ENCODE measurements at regions not wholly inside any gene's neighbourhood (a gene's known extent, or its start where the extent isn't known, plus 50 kb on each side); places are given as distances from the start of the nearest gene placed in this dataset.
"Not testable (repeated sequence)": the region's sequence is repeated elsewhere in the genome, so short reads cannot be mapped to it uniquely, and the experiment has no call there.

DNA sequence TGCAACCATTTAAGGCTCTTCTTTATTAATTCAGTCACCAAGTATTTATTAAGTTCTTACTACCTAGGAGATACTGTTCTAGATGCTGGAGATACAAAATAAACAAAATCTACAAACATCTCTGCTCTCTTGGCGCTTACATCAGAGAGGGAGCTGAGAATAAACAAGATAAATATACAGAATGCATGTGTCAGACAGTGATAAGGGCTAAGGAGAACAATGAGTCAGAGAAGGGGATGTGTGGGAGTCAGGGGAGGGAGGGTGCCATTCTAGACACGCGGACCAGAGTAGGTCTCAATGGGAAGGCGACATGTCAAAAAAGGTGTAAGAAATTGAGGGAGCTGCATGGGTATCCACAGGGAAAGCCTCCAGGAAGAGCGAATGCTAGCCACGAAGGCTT, 393.2 kb downstream of the RWDD3 start:
- no peak for DNase-seq

DNA sequence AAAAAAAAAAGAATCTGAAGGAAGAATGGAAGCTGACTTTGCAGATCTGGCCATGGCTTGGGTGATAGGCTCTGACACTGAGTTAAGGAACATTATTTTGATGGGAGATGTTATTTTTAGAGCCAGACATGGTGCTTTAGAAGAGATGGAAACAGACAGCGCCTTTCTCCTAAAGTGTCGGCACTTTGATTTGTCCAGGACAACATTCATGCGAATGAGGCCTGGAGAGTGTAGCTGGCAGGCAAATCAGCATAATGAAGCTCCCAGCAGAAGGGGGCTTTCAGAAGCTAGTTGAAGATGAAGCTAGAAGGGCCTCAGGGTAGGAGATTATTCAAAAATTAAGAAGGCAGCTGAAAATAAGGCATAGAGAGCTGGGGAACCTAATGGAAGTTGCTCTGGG, 397.7 kb downstream of the RWDD3 start:
- DNase-seq: no peak

DNA sequence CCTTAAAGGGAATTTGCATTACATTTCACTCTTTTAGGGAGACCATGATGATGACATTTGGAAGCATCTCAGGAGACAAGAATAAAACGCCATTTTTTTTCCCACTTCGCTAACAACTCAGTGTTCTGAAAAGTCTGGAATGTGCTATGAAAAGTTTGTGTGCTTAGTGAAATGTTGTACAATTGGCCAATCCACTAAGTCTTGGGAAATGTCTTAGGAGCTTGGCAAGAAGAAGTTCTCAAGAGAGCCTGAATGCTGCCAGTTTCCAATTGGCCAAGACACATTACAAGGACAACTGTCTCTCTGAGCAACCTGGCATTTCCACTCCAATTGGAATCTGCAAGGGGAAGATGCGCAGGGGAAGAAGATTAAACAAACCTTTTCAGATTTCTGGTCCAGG, 401.8 kb downstream of the RWDD3 start:
- DNase-seq: no peak

DNA sequence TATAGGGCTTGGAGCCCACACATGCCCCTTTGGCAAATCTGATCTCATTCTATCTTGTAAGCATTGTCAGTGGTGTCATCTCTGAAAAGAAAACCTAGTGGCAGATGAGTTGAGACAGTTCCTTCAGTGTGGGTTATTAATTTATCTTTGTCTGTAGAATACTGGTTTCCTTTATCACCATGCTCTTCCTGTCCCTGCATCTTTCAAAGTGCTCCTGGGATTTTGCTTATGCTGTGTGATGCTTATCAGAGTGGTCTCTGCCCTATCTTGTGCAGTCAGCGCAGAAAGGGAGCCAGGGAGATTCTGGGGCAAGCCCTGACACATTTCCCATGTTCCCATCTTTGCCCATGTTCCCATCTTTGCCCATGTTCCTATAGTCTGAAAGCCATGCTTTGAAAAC, 402.9 kb downstream of the RWDD3 start:
- DNase-seq: no peak

DNA sequence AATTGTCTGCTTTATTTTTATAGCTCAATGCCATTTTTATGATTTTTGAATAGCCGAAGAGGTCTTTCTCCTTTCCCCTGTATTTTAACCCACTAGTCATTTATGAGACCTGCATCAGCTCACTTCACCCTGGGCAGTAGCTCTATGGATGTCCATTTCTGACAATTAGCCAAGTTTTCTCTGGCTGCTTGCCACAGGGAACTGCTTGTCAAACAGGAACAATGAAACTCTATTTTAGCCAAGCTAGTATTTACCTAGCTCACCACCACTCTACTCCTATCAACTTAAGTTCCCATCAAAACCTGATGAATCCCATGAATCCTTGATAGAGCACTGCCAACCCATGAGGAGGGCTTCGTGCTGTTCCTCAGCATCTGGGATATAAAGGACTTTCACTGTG, 406.7 kb downstream of the RWDD3 start:
- peak; percentile 51 for DNase-seq

DNA sequence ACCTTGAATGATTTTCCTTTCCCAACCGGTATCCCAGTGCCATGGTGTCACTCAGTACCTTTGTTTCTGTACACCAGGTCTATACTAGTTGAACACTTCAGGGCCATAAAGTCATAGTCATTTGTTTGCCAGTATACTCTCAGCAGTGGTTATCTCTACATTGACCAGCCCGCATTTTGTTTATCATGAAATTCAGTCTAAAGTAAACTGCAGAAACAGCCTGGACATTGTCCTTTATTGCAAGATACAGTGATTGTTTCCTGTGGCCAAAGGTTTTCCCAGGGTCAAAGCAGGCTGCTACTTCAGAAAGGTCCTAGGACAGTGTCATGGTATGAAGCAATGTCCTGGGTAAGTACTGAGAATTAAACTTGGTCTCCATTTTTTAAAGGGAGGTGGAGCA, 407.4 kb downstream of the RWDD3 start:
- DNase-seq: no peak

DNA sequence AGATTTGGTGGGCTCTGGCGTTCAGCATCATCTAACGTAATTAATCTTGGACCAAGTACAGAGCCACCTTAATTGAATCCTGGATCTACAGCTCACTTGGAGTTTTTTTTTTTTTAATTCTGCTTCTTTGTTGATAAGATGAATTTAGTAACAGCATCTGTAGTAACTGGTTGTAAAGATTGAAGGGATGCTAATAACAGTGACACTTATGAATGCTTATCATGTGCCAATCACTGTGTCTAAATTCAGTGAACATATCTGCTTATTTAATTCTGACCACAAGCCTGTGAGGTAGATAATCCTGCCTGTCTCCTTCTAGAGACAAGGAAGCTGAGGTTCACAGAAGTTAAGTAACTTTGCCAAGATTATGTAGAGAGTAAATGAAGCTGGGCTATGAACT, 408.0 kb downstream of the RWDD3 start:
- DNase-seq: no peak

DNA sequence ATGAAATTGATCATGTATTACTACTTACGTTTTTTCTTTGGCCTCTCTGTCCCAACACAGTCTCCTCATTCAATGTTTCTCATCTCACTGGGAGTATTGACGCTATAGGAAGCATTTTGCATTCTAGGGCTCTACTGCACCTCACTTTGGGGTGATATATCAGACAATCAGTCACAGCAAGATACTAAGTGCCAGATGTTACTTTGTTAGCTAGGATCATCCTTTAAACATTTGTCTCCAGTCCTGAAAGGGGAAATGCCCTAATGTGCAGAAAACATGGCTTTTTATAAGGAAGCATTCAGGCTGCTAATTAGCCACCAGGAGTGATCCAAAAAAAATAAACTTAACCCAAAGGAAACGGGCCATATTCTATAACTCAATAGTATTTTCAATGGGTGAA, 409.1 kb downstream of the RWDD3 start:
- DNase-seq: no peak

DNA sequence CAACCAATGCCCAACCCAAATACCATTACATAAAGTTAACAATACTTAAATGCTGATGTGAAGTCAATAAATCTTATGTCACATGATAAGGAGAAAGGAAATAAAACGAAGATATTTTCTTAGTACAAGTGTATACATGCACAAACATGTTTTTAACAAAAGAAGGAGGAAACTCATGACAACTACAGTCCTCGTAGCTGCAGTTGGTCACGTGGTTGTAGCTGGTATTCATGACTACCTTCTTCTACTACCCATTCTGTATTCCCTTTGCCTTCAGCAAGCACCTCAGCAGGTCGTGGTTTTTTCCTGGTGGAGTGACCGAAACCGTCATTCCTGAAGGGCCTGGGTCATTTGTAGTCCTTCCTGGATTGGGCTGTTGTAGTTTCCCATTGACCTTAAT, 411.1 kb downstream of the RWDD3 start:
- DNase-seq: not testable (repeated sequence)

DNA sequence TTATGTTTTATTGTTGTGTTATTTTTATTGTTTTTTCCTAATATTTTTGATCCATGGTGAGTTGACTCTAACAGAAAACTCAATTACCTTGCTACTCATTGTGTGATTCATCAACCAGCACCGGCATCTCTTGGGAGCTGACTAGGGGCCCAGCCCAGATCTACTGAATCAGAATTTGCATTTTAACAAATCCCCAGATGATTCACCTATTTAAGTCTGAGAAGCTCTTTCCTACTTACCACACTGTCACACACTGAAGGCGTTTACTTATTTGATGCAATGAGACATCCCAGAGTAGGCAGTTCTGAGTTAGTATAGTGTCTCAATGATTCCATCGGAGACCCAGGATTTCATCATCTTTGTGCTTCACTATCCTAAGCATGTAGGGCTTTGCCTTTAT, 416.6 kb downstream of the RWDD3 start:
- DNase-seq: no peak

DNA sequence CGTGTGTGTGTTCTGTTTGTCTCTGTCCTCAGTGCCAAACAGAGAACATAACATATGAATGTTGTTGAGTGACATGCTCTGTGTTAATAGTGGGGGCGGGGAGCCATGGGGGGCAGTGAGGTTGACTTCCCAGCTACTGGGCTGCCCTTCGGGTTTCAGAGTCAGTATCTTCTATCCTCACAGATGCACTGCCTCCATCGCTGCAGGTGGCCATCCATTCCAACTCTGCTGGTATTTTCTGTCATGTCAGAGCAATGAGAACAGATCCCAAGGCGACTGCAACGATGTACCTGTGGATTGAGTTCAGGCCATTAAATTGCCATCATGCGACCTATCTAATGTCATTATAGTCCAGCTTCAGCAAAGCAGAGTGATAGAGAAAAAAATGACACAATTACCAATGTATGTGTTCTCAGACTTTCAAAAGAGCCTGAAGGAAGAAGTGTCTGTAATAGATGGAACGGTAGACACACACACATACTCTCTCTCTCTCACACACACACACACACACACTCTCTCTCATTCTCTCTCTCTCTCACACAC, 418.5 kb downstream of the RWDD3 start:
- no peak for DNase-seq

DNA sequence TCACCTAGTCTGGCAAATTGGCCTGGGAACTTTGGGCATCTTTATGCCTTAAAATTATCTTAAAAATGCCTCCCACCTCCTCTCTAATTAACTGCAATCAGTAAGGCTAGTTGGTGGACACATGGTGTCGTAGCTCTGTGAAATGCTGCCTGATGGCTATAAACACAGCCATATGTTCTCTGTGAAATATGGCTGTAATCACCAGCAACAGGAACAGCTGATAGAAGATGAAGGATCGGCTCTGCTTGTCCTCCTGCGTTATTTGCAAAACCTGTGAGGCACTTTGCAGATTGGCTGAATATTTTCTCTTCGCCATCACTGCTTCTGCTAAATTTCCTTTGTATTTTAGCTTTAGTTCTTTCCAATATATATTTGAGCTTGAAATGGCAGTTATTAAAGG, 419.6 kb downstream of the RWDD3 start:
- DNase-seq: no peak

DNA sequence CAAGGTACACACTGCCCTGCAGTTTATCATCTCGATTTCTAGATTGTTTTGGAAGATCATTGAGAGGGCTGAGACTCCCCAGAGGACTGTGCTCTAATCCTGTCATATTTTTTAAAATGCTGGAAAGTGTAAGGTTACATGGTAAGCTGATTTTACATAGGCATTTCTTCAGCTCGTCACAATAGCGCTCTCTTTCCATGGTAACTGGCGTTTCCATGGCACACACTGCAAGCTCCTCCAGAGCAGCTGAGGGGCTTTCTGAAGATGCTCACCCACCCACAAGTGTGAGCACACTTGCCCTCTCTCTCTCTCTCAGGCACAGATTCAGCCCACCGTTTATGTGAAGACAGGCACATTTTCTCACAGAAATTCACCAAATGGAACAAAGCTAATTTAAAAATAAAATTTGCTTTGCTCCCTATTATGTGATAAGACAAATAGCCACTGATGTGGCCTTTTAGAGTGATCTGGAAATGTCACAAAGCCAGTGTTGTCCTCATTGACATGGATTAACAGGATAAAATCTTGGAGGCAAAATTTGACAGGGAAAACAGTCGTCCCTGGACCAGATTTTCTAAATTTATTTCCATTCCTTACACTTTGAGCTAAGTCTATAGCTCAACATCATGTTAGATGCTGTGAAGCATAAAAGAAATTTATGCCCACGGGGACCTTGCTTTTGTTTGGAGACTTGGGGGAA, 421.5 kb downstream of the RWDD3 start:
- DNase-seq: no peak

DNA sequence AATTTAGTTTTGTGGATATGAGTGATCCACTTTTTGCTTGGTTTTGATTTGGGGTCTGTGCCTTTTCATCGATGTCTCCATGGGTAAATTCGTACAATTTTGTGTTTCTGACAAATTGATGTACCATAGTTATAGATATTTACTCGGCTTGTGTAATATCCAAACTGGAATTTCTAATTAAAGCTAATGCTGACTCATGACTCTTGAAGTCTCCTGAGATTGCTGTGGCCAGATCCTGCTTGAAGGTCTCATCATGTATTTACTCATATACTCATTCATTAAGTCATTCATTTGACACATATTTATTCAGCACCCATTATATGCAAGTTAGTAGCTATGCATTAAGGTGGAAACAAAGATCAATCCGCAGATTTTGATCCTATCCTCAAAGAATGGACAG, 423.2 kb downstream of the RWDD3 start:
- no peak for DNase-seq

DNA sequence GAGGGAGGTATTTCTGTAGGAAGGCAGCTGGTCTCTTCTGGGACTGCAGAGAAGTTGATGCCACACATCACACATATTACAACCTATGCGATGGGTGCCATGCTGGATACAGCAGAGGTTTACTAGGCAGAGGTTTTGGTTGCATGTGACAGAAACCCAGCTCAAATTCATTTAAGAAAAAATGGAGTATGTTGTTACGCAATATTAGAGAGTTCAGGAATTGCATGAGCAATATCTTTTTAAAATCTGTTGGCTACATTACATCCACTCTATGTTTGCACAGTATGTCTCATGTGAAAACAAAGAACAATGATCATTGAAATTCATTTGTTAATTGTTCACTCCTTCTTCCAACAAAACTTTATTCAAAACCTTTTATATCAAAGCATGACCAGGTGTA, 425.2 kb downstream of the RWDD3 start:
- no peak for DNase-seq

DNA sequence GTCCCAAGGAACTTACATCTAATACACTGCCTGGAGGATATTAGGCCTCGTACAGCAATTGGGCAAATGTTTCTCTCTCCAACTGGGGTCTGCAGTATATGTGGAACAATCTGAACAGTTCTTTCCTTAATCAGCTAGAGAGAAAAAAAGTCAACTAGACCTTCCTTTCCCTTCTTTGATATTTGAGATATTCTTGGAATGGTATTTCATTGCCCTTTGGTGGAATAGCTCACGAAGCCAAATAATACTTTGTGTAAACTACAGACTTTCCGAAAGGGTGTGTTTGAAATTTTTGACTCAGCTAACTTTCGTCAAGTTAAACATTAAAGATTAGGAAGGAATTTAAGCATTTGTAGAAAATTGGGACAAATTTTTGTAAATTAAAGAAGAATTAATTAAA, 425.6 kb downstream of the RWDD3 start:
- DNase-seq: no peak

DNA sequence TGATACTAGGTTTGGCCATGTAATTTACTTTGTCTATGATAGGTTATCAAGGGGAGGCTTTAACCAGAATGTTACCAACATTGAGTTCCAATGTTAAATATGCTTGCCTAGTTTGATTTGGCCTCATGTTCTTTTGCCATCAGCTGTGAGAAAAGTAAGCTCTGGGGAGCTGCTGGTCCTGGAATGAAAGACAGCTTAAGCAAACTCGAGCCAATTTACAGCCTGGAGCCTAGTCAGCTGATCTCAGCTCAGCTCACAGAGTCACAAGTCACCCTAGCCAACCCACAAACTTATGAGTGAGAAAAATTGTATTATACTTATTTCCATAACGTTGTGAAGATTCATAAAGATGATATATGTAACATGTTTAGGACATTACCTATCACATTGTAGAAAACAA, 426.7 kb downstream of the RWDD3 start:
- DNase-seq: no peak

DNA sequence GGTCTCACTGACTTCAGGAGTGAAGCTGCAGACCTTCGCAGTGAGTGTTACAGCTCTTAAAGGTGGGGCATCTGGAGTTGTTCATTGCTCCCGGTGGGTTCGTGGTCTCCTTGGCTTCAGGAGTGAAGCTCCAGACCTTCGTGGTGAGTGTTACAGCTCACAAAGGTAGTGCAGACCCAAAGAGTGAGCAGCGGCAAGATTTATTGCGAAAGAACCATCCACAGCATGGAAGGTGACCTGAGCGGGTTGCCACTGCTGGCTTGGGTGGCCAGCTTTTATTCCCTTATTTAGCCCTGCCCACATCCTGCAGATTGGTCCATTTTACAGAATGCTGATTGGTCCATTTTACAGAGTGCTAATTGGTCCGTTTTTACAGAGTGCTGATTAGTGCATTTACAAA, 429.5 kb downstream of the RWDD3 start:
- DNase-seq: not testable (repeated sequence)

DNA sequence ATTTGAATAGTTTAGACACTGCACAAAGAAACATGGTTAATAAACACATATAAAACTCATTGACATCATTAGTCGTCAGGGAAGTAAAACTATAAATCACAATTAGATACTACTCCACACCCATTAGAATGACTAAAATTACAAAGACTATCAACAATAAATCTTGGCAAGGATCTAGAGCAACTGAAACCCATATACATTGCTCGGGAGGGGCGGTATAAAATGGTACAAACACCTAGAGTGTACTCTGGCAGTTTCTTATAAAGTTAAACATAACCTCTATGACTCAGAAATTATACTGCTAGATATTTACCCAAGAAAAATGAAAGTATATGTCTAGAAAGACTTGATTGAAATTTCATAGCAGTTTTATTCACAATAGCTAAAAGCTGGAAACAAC, 434.2 kb downstream of the RWDD3 start:
- DNase-seq: no peak

DNA sequence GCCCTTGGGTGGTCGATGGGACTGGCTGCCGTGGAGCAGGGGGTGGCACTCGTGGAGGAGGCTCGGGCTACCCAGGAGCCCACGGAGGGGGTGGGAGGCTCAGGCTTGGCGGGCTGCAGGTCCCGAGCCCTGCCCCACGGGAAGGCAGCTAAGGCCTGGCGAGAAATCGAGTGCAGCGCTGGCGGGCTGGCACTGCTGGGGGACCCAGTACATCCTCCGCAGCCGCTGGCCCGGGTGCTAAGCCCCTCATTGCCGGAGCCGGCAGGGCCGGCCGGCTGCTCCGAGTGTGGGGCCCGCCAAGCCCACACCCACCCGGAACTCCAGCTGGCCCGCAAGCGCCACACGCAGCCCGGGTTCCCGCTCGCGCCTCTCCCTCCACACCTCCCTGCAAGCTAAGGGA, 435.6 kb downstream of the RWDD3 start:
- not testable (repeated sequence) for DNase-seq

DNA sequence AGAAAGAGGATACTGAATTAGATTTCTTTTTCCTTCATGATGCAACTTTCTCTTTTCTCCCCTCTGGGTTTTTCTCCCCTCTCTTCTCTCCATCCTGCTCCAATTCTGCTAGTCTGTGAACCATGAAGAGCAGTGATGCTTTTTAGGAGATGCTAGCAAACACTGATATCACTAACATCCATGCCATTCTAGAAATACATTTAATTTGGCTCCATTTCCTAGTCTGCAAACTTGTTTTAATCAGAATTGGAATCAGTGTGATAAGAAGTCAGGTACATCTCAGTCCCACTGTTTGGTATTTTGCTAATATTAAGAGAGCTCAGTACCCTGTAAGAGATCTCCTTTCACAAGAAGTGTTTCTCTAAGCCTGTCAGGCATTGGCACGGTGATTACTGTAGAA, 437.1 kb downstream of the RWDD3 start:
- no peak for DNase-seq

DNA sequence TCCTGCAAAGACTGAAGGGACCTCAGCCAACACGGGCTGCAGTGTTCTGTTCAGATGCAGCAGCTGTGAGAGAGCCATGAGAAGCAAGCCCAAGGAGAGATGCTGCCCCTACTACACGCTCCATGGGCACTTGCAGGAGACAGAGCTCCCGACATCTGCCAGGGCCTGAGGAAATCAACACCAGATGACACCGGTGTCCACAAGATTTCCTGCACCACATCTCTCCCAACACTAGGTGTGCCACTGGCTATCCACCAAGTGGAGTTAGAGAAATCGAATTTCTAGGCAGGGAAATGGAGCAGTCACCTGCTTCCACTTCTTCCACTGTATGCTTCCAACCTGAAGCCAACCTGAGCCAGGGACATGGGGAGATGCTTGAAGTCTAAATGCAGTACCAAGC, 445.3 kb downstream of the RWDD3 start:
- no peak for DNase-seq

DNA sequence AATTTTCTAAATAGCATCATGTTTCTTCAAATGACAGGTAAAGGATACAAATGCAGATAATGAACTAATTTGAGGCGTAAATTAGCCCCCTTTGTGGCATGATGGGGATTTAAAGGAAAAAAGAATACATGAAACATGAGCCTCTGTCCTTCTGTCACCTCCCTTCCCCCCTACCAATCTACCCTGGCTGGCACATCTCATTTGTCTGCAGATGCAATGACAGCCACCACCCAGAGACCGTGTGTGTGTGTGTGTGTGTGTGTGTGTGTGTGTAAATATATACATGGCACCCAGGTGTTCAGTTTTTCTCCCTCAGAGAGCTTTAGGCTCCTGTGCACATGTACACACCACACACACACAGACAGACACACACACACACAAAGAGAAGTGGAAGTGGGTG, 451.1 kb downstream of the RWDD3 start:
- no peak for DNase-seq

DNA sequence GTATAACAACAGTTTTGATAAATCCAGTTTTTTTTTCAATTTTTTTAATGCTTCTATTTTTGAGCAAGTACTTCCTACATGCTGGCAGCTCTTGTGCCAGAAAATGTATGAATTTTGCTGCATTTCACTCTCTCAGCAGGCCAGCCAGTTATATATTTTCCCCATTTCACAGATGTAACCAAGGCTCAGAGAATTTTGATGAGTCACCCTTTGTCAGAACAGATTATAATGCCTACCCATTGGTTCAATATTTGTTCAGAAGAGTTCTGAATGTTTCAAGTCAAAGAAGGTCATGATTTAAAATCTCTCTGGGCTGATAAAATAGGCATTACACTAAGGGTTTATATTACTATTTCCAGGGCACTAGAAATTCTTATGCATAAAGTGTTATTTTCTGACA, 452.2 kb downstream of the RWDD3 start:
- no peak for DNase-seq

DNA sequence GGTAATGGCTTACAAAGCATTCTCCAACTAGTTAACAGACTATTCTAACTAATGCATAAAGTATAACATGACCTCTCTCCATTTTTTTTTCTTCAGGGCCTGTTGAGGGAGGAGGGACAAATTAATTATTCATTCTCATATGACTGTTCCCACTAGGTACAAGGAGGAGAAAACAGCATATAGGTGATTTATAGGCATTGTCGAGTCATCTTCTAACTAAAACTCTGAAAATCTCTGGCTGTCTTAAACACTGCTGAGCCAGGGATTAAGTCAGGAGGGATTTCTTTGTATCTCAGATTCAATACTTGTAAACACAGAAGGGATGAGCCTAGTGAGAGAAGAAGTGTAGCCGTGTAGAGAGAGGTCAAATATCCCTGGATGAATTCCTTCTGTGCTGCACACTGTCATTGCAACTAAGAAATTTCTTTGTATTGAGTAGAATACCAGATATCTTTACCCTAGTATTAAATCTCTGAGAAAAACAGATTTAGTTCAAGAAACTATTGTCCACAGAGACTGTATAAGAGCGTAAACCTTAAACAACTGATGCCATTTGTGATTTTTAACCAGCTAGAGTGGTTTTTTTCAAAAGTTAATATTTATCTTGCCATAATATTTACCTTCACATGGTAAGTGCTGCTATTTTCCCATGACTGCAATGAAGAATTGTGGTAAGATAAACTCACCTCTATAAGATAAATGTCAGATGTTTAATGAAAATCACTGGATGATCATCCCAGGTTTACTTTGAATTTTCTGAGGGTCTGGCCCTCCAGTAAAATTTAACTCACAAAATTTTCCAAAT, 465.3 kb downstream of the RWDD3 start:
- DNase-seq: no peak

All from NCI-H1092 (cell line).